ENCODE measurements at regions not wholly inside any gene's neighbourhood (a gene's known extent, or its start where the extent isn't known, plus 50 kb on each side); places are given as distances from the start of the nearest gene placed in this dataset.

DNA sequence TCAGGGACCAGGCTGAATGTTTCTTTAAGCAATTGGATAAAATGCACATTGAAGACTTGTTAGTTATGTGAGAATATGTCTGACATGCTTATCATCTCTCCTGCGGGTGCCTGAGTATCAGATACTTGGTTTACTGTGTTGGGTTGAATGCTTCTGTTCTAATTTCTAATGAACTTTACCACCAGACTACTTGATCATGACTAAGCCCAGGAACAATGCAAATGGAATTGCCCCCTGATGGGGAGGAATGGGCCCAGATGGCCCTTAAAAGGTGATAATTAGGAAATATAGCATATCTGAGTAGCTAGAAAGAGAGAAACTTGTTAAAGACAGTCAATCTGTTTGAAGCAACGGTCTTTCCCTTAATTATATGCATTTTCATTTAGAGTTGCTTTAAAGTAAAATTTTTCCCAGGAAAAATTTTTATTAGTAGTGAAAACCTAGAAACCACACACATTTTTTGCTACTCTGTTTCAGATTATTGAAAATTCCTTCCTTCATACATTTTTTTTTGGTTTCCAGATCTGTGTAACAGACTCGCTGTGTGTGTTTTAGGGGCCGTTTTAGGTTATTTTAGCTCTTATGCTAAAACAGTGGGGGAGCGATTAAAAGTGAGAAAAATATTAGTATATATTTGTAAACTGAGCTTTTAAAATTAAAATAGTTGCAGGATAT, 186.6 kb downstream of the TM9SF2 start:
- TF ChIP-seq POU2F2 (IDR thresholded peaks at IDR 0.05; ENCODE audit: low read depth, low read length) (no peak), POLR2A (IDR thresholded peaks at IDR 0.05; ENCODE audit: low read depth, low read length) (no peak), TAF1 (IDR thresholded peaks at IDR 0.05; ENCODE audit: low read depth, low read length) (no peak), POLR2AphosphoS5 (IDR thresholded peaks at IDR 0.05; ENCODE audit: low read depth, low read length) (no peak), SPI1 (IDR thresholded peaks at IDR 0.05; ENCODE audit: low read depth, low read length) (no peak), PAX5 (IDR thresholded peaks at IDR 0.05; ENCODE audit: insufficient read depth, low read length, severe bottlenecking) (no peak)
